Stimulated activated CD4-positive, alpha-beta T cell treated with anti-CD3 and anti-CD28 coated beads, TNF-alpha, amount 100 ng/mL, for 4 hours (primary cell): ENCODE measurements at regions not wholly inside any gene's neighbourhood (a gene's known extent, or its start where the extent isn't known, plus 50 kb on each side); places are given as distances from the start of the nearest gene placed in this dataset.
"Not testable (repeated sequence)": the region's sequence is repeated elsewhere in the genome, so short reads cannot be mapped to it uniquely, and the experiment has no call there.

Experiments used
- DNase-seq, 3 experiments: peaks; one replicate each; pipeline ENCODE4 v3.0.0-alpha.2; 2020; ENCODE audit warnings: low read depth in 3 of 3

- no peak for DNase-seq
Observed at GRCh38 chr5:39558541-39558940, 133.8 kb upstream of the DAB2 start.

GRCh38 chr5:39555788-39556187, 131.0 kb upstream of the DAB2 start:
- no peak for DNase-seq

- DNase-seq = no peak
Observed at GRCh38 chr5:39547553-39548154, 122.9 kb upstream of the DAB2 start.

GRCh38 chr5:39544941-39545340, 120.2 kb upstream of the DAB2 start:
- DNase-seq = no peak

GRCh38 chr5:39543335-39543734, 118.6 kb upstream of the DAB2 start:
- no peak for DNase-seq

- no peak for DNase-seq
Observed at GRCh38 chr5:39542511-39543285, 117.9 kb upstream of the DAB2 start.

- no peak for DNase-seq
Observed at GRCh38 chr5:39541920-39542319, 117.1 kb upstream of the DAB2 start.

- DNase-seq = no peak
Observed at GRCh38 chr5:39539470-39539869, 114.7 kb upstream of the DAB2 start.

GRCh38 chr5:39534690-39535089, 109.9 kb upstream of the DAB2 start:
- DNase-seq = no peak

GRCh38 chr5:39533749-39534148, 109.0 kb upstream of the DAB2 start:
- DNase-seq = no peak

- DNase-seq = no peak
Observed at GRCh38 chr5:39532511-39532910, 107.7 kb upstream of the DAB2 start.

- no peak for DNase-seq
Observed at GRCh38 chr5:39531306-39531705, 106.5 kb upstream of the DAB2 start.

- no peak for DNase-seq
Observed at GRCh38 chr5:39526914-39527477, 102.2 kb upstream of the DAB2 start.

- not testable (repeated sequence) for DNase-seq
Observed at GRCh38 chr5:39525781-39526180, 101.0 kb upstream of the DAB2 start.

- DNase-seq = no peak
Observed at GRCh38 chr5:39525271-39525670, 100.5 kb upstream of the DAB2 start.

- DNase-seq = no peak
Observed at GRCh38 chr5:39523821-39524220, 99.0 kb upstream of the DAB2 start.

- no peak for DNase-seq
Observed at GRCh38 chr5:39521940-39522590, 97.3 kb upstream of the DAB2 start.

- DNase-seq = no peak
Observed at GRCh38 chr5:39521098-39521860, 96.5 kb upstream of the DAB2 start.

- no peak for DNase-seq
Observed at GRCh38 chr5:39520232-39520572, 95.4 kb upstream of the DAB2 start.

GRCh38 chr5:39519566-39520231, 94.9 kb upstream of the DAB2 start:
- no peak for DNase-seq

- DNase-seq = no peak
Observed at GRCh38 chr5:39519079-39519478, 94.3 kb upstream of the DAB2 start.

GRCh38 chr5:39518516-39518915, 93.7 kb upstream of the DAB2 start:
- DNase-seq = no peak
